H1 (cell line): ENCODE measurements at regions not wholly inside any gene's neighbourhood (a gene's known extent, or its start where the extent isn't known, plus 50 kb on each side); places are given as distances from the start of the nearest gene placed in this dataset.

ENCODE experiments used
- CTCF ChIA-PET: fragments of 300-600 bp; sonication (Branson Sonifier 250); formaldehyde crosslinking; loops from one replicate; lab custom pipeline; 2021; ENCODE audit not compliant: partially characterized antibody; lab: Charles Lee
- POLR2A ChIA-PET: fragments of 300-600 bp; sonication (Branson Sonifier 250); formaldehyde crosslinking; loops from one replicate; lab custom pipeline; 2021; ENCODE audit warnings: inconsistent platforms; ENCODE audit not compliant: partially characterized antibody; lab: Charles Lee
- DNase-seq, 2 experiments: peaks; one replicate each; pipeline versions ENCODE4 v3.0.0 to v3.0.0-alpha.2; 2010 to 2022; ENCODE audit warnings: low spot score in 2 of 2, low read depth in 1 of 2, mixed read lengths in 1 of 2
- FAIRE-seq: peaks from 2 replicates; lab custom pipeline; 2011; peaks lifted over from hg19 to GRCh38; lab: Jason Lieb, UNC
- H2AFZ ChIP-seq: 2 replicates; pipeline ENCODE4 v1.8.1; 2012; ENCODE audit warnings: low read length, inconsistent platforms
- H2AK5ac ChIP-seq: 2 replicates; pipeline ENCODE4 v1.6.1; 2013; ENCODE audit warnings: low read depth, low read length
- H2BK120ac ChIP-seq: replicated peaks from 2 replicates; pipeline ENCODE3; 2013; ENCODE audit warnings: low read depth, low read length, inconsistent platforms
- H2BK12ac ChIP-seq: 2 replicates; pipeline ENCODE4 v1.6.1; 2013; ENCODE audit warnings: low read depth, low read length
- H2BK15ac ChIP-seq: 2 replicates; pipeline ENCODE4 v1.6.1; 2013; ENCODE audit warnings: low read length
- H2BK20ac ChIP-seq: 2 replicates; pipeline ENCODE4 v1.6.1; 2013; ENCODE audit warnings: low read length
- H2BK5ac ChIP-seq: 2 replicates; pipeline ENCODE4 v1.6.1; 2013; ENCODE audit warnings: low read depth, low read length
- H3K14ac ChIP-seq: 2 replicates; pipeline ENCODE4 v1.6.1; 2013; ENCODE audit warnings: inconsistent platforms; ENCODE audit not compliant: insufficient read length
- H3K18ac ChIP-seq: 2 replicates; pipeline ENCODE4 v1.6.1; 2013; ENCODE audit warnings: low read length; ENCODE audit errors: extremely low read depth
- H3K23ac ChIP-seq: 2 replicates; pipeline ENCODE4 v1.6.1; 2013; ENCODE audit warnings: inconsistent platforms; ENCODE audit not compliant: insufficient read length
- H3K23me2 ChIP-seq: 2 replicates; pipeline ENCODE4 v1.6.1; 2013; ENCODE audit warnings: low read depth, low read length
- H3K27ac ChIP-seq: 2 replicates; pipeline ENCODE4 v1.6.1; 2011; ENCODE audit warnings: low read depth, low read length, inconsistent platforms
- H3K27me3 ChIP-seq, 4 experiments: replicated peaks in 1 of 4; 1 replicate in 1 of 4; 2 replicates in 3 of 4; pipeline versions ENCODE4 v1.6.1 to v1.8.1; 2011 to 2013; ENCODE audit warnings: low read length in 3 of 4, mild to moderate bottlenecking in 3 of 4, inconsistent platforms in 2 of 4, mixed read lengths in 2 of 4, moderate library complexity in 1 of 4; ENCODE audit not compliant: control insufficient read depth in 3 of 4, insufficient read depth in 3 of 4; ENCODE audit errors: extremely low read depth in 1 of 4
- H3K36me3 ChIP-seq, 4 experiments: 2 replicates each; pipeline versions ENCODE4 v1.6.1 to v1.8.1; 2011 to 2013; ENCODE audit warnings: mild to moderate bottlenecking in 4 of 4, low read length in 3 of 4, moderate library complexity in 2 of 4, control low read depth in 1 of 4, inconsistent platforms in 1 of 4; ENCODE audit not compliant: insufficient read depth in 4 of 4, control insufficient read depth in 2 of 4
- H3K4ac ChIP-seq: replicated peaks from 2 replicates; pipeline ENCODE3; 2013; ENCODE audit warnings: low read length, low read depth, mixed read lengths, inconsistent platforms; ENCODE audit not compliant: insufficient read length
- H3K4me1 ChIP-seq, 4 experiments: replicated peaks in 1 of 4; 1 replicate in 1 of 4; 2 replicates in 3 of 4; pipeline versions ENCODE4 v1.6.1 to v1.8.1; 2011 to 2013; ENCODE audit warnings: low read length in 3 of 4, inconsistent platforms in 2 of 4, mixed read lengths in 1 of 4; ENCODE audit not compliant: insufficient read depth in 4 of 4, control insufficient read depth in 3 of 4
- H3K4me2 ChIP-seq, 2 experiments: 2 replicates each; pipeline versions ENCODE4 v1.6.1 to v1.8.1; 2011 to 2013; ENCODE audit warnings: low read depth in 2 of 2, low read length in 2 of 2, control low read depth in 1 of 2, inconsistent platforms in 1 of 2, mild to moderate bottlenecking in 1 of 2; ENCODE audit not compliant: insufficient read depth in 1 of 2
- H3K4me3 ChIP-seq, 4 experiments: fragments of 200-600, 300-600 bp in 1 of 4; sonication (generic), shearing (Covaris generic), sonication (Bioruptor Twin) in 1 of 4; 2 replicates each; pipeline versions ENCODE4 v1.5.1 to v1.8.1; 2011 to 2016; ENCODE audit warnings: low read length in 4 of 4, low read depth in 3 of 4, control low read depth in 2 of 4, inconsistent platforms in 2 of 4, mild to moderate bottlenecking in 2 of 4, mixed read lengths in 1 of 4, moderate library complexity in 1 of 4; ENCODE audit not compliant: insufficient read depth in 2 of 4; ENCODE audit errors: extremely low read depth in 1 of 4
- H3K56ac ChIP-seq: replicated peaks from 2 replicates; pipeline ENCODE3; 2013; ENCODE audit warnings: low read depth, mild to moderate bottlenecking, mixed read lengths, low read length, inconsistent platforms; ENCODE audit not compliant: insufficient read length
- H3K79me1 ChIP-seq: 2 replicates; pipeline ENCODE4 v1.6.1; 2013; ENCODE audit warnings: low read depth, low read length, control low read depth
- H3K79me2 ChIP-seq, 2 experiments: 2 replicates each; pipeline versions ENCODE4 v1.6.1 to v1.8.1; 2012 to 2013; ENCODE audit warnings: low read length in 2 of 2, mild to moderate bottlenecking in 2 of 2, inconsistent platforms in 1 of 2; ENCODE audit not compliant: insufficient read depth in 2 of 2, control insufficient read depth in 1 of 2
- H3K9ac ChIP-seq, 4 experiments: replicated peaks in 1 of 4; 1 replicate in 1 of 4; 2 replicates in 3 of 4; pipeline versions ENCODE4 v1.6.1 to v1.8.1; 2011 to 2013; ENCODE audit warnings: low read depth in 3 of 4, low read length in 3 of 4, control low read depth in 2 of 4, mild to moderate bottlenecking in 2 of 4, moderate library complexity in 2 of 4, inconsistent platforms in 1 of 4; ENCODE audit errors: extremely low read depth in 1 of 4
- H3K9me3 ChIP-seq, 2 experiments: 2 replicates each; pipeline versions ENCODE4 v1.6.1 to v1.8.1; 2012 to 2013; ENCODE audit warnings: mild to moderate bottlenecking in 2 of 2, moderate library complexity in 2 of 2, control low read depth in 1 of 2, inconsistent platforms in 1 of 2, low read depth in 1 of 2, low read length in 1 of 2, mixed read lengths in 1 of 2; ENCODE audit not compliant: insufficient read depth in 2 of 2
- H4K20me1 ChIP-seq, 2 experiments: replicated peaks in 1 of 2; 2 replicates each; pipeline versions ENCODE3 to v1.8.1; 2011 to 2013; ENCODE audit warnings: inconsistent platforms in 2 of 2, low read length in 2 of 2, mild to moderate bottlenecking in 1 of 2; ENCODE audit not compliant: insufficient read depth in 2 of 2, control insufficient read depth in 1 of 2
- H4K5ac ChIP-seq: 2 replicates; pipeline ENCODE4 v1.6.1; 2013; ENCODE audit warnings: low read length, low read depth, mixed read lengths, inconsistent platforms; ENCODE audit not compliant: insufficient read length
- H4K8ac ChIP-seq: 2 replicates; pipeline ENCODE4 v1.8.0; 2013; ENCODE audit warnings: mild to moderate bottlenecking, moderate library complexity, low read length, inconsistent platforms; ENCODE audit not compliant: insufficient read depth; ENCODE audit errors: extremely low read depth
- H4K91ac ChIP-seq: replicated peaks from 2 replicates; pipeline ENCODE3; 2013; ENCODE audit warnings: low read length, mixed read lengths, inconsistent platforms; ENCODE audit not compliant: insufficient read length
- ATF2 ChIP-seq: IDR thresholded peaks from 2 replicates; pipeline ENCODE4 v1.6.1; 2012; ENCODE audit warnings: low read length, inconsistent platforms
- CEBPB ChIP-seq: IDR thresholded peaks from 2 replicates; pipeline ENCODE4 v1.6.1; 2012; ENCODE audit warnings: low read depth, low read length
- CHD1 ChIP-seq: IDR thresholded peaks from 2 replicates; pipeline ENCODE4 v1.6.1; 2012; ENCODE audit warnings: low read depth, low read length, improper control_type of control experiment
- CHD2 ChIP-seq: IDR thresholded peaks from 2 replicates; pipeline ENCODE4 v1.6.1; 2012; ENCODE audit warnings: low read length, improper control_type of control experiment
- CREB1 ChIP-seq: IDR thresholded peaks from 2 replicates; pipeline ENCODE4 v1.6.1; 2012; ENCODE audit warnings: inconsistent platforms
- KDM4A ChIP-seq: IDR thresholded peaks from one replicate; pipeline ENCODE4 v1.7.1; 2012; ENCODE audit warnings: low read depth, mild to moderate bottlenecking, moderate library complexity, low read length, inconsistent platforms; ENCODE audit not compliant: severe bottlenecking
- MAFK ChIP-seq: IDR thresholded peaks from 2 replicates; pipeline ENCODE4 v1.6.1; 2012; ENCODE audit warnings: low read depth, mild to moderate bottlenecking, improper control_type of control experiment, low read length
- POLR2A ChIP-seq, 2 experiments: IDR thresholded peaks; 1 replicate in 1 of 2; 2 replicates in 1 of 2; pipeline ENCODE4 v1.6.1; 2011; ENCODE audit warnings: low read depth in 2 of 2, low read length in 2 of 2, mild to moderate bottlenecking in 2 of 2; ENCODE audit errors: control extremely low read depth in 1 of 2
- RNF2 ChIP-seq: fragments of 200-900, 300-1000 bp; sonication (generic); IDR thresholded peaks from 2 replicates; pipeline ENCODE4 v1.7.1; 2016; ENCODE audit warnings: borderline replicate concordance, low read depth, mild to moderate bottlenecking, antibody characterized with exemption, low read length; ENCODE audit not compliant: poor library complexity, severe bottlenecking; ENCODE audit errors: missing control alignments
- SIX5 ChIP-seq: IDR thresholded peaks from 2 replicates; pipeline ENCODE4 v1.6.1; 2011; ENCODE audit warnings: mild to moderate bottlenecking, low read depth, low read length
- SP2 ChIP-seq: IDR thresholded peaks from 2 replicates; pipeline ENCODE4 v1.6.1; 2012; ENCODE audit warnings: mild to moderate bottlenecking, low read length, inconsistent platforms
- SP4 ChIP-seq: IDR thresholded peaks from 2 replicates; pipeline ENCODE4 v1.6.1; 2012; ENCODE audit warnings: low read length, inconsistent platforms
- SUZ12 ChIP-seq: fragments of 200-600 bp; sonication (generic); IDR thresholded peaks from 2 replicates; pipeline ENCODE4 v1.6.1; 2012; ENCODE audit warnings: mild to moderate bottlenecking, inconsistent platforms, low read length, moderate library complexity, mixed read lengths
- WGBS, 2 experiments: shearing (Covaris generic) in 1 of 2; methylation state at CpG; one replicate each; pipeline versions ENCODE4 v1.1.6 to v1.1.7; 2013 to 2015; ENCODE audit warnings: low lambda C conversion rate in 2 of 2, mixed read lengths in 2 of 2, inconsistent platforms in 1 of 2, low coverage in 1 of 2, missing lambda C conversion rate in 1 of 2; ENCODE audit not compliant: insufficient replicate concordance in 2 of 2, insufficient coverage in 1 of 2, insufficient read length in 1 of 2; ENCODE audit errors: extremely low coverage in 1 of 2, missing lambda C conversion rate in 1 of 2; 5-methylcytosine and 5-hydroxymethylcytosine counted together

DNA sequence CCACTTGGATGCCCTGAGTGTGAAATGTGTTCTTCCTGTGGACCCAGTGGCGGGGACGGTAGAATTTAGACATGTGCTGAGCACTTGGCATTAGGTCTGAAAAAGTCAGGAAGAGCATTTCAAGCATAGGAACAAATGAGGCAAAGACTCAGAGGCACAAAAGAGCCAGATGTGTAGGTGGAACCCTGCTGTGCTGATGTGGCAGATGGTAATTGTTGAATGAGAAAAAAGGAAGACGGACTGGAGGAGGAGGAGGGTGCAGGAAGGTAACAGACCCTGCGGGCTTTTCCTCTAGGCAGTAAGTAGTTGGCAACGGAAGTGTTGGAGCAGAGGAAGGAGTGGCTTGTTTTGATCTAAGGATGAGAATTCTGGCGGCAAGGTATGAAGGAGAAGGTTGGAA, 985.8 kb downstream of the TBC1D22A start:
- ChIA-PET CTCF (interaction anchor here (1.3 kb wide), 1 partner anchor 29 kb away, joined by 3 read pairs; no protein-coding TSS in a partner anchor), POLR2A (no interaction called here)
- no peaks in the 10 kb centered on the region for H4K20me1 ChIP-seq
- H3K4me3 ChIP-seq: no peak overlapping the region
- WGBS, 2 experiments: 72% methylated on average over 6 of the region's 6 CpGs; no CpG with 5 or more reads in 1 of the 2 experiments
- peak overlapping the region; percentile 19; the same call in 1 of the 2 replicates for H2BK5ac ChIP-seq
- no peak for FAIRE-seq
- H3K23ac ChIP-seq: no peak overlapping the region
- H4K91ac ChIP-seq: no peak overlapping the region
- H4K8ac ChIP-seq: no peak overlapping the region
- DNase-seq: no peak
- no peaks in the 10 kb centered on the region for H3K79me2 ChIP-seq
- H3K9ac ChIP-seq: no peak overlapping the region
- H3K18ac ChIP-seq: no peak overlapping the region; the same call in 1 of the 2 replicates
- H2BK120ac ChIP-seq: no peak overlapping the region
- H2AK5ac ChIP-seq: no peak overlapping the region
- no peak overlapping the region for H2BK20ac ChIP-seq
- H3K79me1 ChIP-seq: no peaks in the 10 kb centered on the region
- 0 out of 2 replicates have a peak overlapping the region, but pooled peaks have one; percentile 51 for H2BK12ac ChIP-seq
- H3K9me3 ChIP-seq: no peaks in the 10 kb centered on the region
- no peak overlapping the region for H2BK15ac ChIP-seq
- peak overlapping the region; percentile 5 for H3K4ac ChIP-seq
- no peak overlapping the region for H3K14ac ChIP-seq
- H3K27ac ChIP-seq: no peak overlapping the region
- H2AFZ ChIP-seq: no peak overlapping the region
- H3K23me2 ChIP-seq: no peaks in the 10 kb centered on the region
- H3K4me2 ChIP-seq: 0 out of 4 replicates have a peak overlapping the region, but pooled peaks of 1 of the 2 experiments have one; percentile 17
- no peak overlapping the region for H4K5ac ChIP-seq
- H3K4me1 ChIP-seq: peaks cover 0 to 4% (median 0%) of the 10 kb centered on the region in 4 experiments; a peak in 4 of 7 replicates
- no peaks in the 10 kb centered on the region for H3K27me3 ChIP-seq
- H3K56ac ChIP-seq: no peak overlapping the region
- H3K36me3 ChIP-seq: no peaks in the 10 kb centered on the region
- TF ChIP-seq POLR2A (IDR thresholded peaks at IDR 0.05; ENCODE audit: control extremely low read depth in 1 of 2, low read depth in 2 of 2, low read length in 2 of 2) (no peak), RNF2 (no peak), SP4 (no peak), MAFK (no peak), CHD1 (no peak), CEBPB (no peak), KDM4A (no peak), CREB1 (no peak), ATF2 (no peak), CHD2 (no peak), SP2 (no peak), SIX5 (no peak), SUZ12 (no peak)
